Retinal pigment epithelial cell (primary cell): ENCODE measurements at regions not wholly inside any gene's neighbourhood (a gene's known extent, or its start where the extent isn't known, plus 50 kb on each side); places are given as distances from the start of the nearest gene placed in this dataset.
"Not testable (repeated sequence)": the region's sequence is repeated elsewhere in the genome, so short reads cannot be mapped to it uniquely, and the experiment has no call there.

Source experiments
- DNase-seq: peaks from one replicate; pipeline ENCODE4 v3.0.0-alpha.2; 2010; ENCODE audit warnings: low read depth
- H3K4me3 ChIP-seq: 2 replicates; pipeline ENCODE4 v1.5.1; 2011; ENCODE audit warnings: mild to moderate bottlenecking, low read length, control low read depth, moderate library complexity
- TF ChIP-seq, protein P1 (sequence below): conservative IDR thresholded peaks from 2 replicates; pipeline ENCODE4 v1.5.1; 2011; ENCODE audit warnings: low read depth, low read length, control low read depth, inconsistent platforms

DNA sequence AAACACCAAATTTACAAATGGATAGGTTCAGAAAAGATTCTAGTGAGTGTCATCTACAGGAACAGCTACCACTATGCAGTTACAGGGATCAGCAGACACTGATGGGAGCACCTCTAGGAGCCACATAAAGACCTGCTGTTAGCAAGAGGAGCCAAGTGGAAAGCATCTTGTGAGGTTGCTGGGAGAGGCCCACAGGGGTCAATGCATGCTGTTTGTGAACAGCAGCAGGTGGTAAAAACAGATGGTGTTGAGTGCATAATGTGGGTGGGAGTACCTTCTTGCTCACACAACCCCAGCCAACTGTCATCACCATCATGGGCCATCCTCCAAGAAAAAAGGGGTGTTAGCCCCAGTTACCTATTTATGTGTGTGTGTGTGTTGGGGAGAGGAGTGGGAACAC is 215.2 kb upstream of the SSTR1 start:
- no peak for DNase-seq
- H3K4me3 ChIP-seq = no peak overlapping the region
- TF ChIP-seq, protein P1, sequence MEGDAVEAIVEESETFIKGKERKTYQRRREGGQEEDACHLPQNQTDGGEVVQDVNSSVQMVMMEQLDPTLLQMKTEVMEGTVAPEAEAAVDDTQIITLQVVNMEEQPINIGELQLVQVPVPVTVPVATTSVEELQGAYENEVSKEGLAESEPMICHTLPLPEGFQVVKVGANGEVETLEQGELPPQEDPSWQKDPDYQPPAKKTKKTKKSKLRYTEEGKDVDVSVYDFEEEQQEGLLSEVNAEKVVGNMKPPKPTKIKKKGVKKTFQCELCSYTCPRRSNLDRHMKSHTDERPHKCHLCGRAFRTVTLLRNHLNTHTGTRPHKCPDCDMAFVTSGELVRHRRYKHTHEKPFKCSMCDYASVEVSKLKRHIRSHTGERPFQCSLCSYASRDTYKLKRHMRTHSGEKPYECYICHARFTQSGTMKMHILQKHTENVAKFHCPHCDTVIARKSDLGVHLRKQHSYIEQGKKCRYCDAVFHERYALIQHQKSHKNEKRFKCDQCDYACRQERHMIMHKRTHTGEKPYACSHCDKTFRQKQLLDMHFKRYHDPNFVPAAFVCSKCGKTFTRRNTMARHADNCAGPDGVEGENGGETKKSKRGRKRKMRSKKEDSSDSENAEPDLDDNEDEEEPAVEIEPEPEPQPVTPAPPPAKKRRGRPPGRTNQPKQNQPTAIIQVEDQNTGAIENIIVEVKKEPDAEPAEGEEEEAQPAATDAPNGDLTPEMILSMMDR = no peak

DNA sequence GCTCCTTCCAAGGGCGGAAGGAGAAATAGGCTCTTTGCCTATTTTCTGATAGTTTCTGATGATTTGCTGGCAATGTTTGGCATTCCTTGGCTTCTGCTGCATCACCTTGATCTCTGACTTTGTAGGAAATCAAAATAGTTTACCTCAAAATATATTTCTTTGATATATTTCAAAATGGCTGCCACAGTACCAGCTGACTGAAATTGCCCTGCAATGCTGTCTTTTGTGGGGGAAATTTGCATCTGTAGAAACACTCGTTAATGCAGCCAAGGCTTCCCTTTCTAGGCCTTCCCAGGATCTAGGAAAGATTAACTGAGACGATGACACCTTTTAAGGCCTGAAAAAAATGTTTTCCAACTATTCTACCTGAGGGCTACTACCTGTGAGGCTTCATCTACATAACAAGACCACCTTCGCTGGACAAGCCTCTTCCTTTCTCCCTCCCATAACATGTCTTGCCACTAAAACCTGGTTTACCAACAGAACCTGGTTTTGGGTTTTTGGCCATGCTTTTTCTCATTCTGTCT is 212.8 kb upstream of the SSTR1 start:
- no peak for DNase-seq
- TF ChIP-seq, protein P1 = no peak
- no peak overlapping the region for H3K4me3 ChIP-seq

DNA sequence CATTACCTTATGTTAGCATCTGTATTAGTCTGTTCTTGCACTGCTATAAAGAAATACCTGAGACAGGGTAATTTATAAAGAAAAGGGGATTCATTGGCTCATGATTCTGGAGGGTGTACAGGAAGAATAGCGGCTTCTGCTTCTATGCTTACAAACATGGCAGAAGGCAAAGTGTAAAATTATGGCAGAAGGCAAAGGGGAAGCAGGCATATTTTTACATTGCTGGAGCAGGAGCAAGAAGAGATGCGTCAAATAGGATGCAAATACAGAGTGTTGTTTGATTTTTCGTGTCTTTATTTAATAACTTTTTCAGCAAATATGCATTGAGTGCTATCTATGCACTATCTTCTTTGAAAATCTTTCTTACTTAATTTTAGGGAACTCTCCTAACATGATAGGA is 210.7 kb upstream of the SSTR1 start:
- TF ChIP-seq, protein P1 = no peak
- DNase-seq = no peak
- no peak overlapping the region for H3K4me3 ChIP-seq

DNA sequence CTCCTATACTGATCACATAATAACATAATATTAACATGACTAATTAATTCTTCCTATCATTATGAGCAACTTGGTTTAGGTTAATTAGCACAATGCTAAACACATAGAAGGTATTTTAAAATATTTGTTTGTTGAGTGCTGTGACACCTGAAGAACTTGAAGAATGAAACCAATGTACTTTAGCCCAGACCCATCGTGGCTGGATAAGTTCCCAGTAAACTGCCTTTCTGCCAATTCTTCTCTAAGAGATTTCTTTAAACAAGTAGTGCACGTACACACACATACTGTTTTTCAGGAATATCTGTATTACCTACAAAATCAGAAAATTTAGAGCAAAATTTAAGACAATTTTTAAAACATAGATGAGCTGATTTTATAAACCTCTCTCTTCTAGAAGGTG is 207.4 kb upstream of the SSTR1 start:
- no peak overlapping the region for H3K4me3 ChIP-seq
- DNase-seq = no peak
- TF ChIP-seq, protein P1 = no peak

DNA sequence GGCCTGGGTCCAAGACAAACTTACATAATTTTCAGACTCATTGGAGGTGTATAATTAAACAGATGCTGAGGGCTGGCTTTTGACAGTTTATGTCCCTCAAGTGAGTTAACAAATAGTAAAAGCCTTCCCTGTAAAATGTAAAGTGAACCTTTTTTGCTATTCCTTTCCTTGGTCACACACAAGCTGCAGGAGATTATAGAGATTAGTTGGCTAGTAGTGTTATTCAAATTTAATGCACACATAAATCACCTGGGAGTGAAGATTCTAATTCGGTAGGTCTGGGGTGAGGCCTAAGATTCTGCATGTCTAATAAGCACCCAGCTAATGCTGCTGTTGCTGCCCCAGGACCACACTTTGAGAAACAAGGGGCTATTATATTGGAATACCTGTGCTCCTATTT is 206.2 kb upstream of the SSTR1 start:
- no peak for DNase-seq
- TF ChIP-seq, protein P1 = no peak
- no peak overlapping the region for H3K4me3 ChIP-seq

DNA sequence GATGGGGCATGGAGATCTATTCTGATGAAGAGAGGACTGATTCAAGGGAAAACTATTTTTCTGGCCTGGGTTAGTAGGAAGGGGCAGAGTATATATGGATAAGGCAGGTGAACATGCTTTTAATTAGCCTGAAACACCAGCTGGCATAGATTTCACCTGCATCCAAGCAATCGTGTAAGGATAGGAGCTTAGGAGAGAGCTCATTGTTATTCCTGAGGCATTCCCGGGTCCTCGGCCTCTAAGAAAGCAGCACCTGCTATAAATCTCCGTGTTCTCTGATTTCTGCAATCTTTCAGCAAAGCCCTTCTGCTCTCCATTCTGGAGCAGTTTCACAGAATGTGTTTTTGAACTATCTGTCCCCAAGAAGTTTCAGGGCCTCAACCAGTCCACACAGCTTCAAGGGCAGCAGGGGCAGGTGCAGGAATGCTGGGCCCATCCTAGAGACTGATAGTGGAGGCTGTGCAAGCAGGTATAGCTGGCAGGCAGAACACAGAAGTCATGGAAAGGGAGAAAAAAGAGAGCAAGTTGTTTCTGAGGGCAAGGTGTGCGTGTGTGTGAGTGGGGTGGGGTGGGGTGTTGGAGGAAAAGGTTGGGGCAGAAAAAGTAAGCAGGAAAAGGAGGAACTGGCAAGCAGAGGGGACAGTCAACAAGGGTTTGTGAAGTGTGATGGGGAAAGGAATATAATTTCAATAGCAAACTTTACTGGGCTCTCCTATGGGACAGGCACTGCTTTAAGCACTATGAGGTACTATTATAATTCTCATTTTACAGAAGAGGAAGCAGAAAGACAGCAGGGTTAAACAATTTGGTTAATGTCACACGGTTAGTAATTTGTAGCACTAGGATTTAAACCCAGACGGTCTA is 203.7 kb upstream of the SSTR1 start:
- H3K4me3 ChIP-seq = no peak overlapping the region
- DNase-seq = no peak
- TF ChIP-seq, protein P1 = no peak

DNA sequence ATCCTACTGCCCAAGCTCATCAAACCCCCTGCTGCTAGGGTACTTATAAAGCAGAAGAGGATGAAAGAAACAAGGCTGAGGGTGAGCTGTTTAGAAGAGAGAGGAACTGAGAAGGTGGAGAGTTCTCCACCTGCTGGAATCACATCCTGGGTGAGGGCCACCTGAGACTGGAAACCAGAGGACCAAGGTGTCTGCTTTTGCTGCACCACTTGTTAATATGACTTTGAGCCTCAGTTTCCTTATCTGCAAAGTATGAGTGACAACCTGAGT is 203.2 kb upstream of the SSTR1 start:
- H3K4me3 ChIP-seq = no peak overlapping the region
- DNase-seq = no peak
- TF ChIP-seq, protein P1 = no peak

DNA sequence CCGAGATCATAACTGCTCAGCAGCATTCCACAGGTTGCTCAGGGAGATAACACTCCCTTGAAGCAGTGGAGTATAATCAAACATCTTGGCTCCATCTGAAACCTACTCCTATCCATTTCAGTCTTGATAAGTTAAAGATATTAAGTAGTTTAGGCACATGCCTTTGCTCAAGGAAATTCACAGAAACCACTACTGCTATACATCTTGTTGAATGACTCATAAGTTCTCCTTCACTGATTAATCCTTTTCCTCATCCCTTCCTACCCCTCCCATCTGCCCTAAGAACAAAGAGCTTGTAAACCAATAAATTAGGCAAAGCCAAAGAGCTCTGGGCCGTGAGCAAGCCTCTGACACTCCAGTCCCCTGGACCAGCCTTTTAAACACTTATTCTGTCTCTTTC is 196.5 kb upstream of the SSTR1 start:
- not testable (repeated sequence) for H3K4me3 ChIP-seq
- peak; percentile 62 for DNase-seq
